A549 (cell line): ENCODE measurements at regions not wholly inside any gene's neighbourhood (a gene's known extent, or its start where the extent isn't known, plus 50 kb on each side); places are given as distances from the start of the nearest gene placed in this dataset.

Experiments used
- ATAC-seq, 2 experiments: fragments of 200-7000 bp in 1 of 2; fragments of >200 bp in 1 of 2; cut with Nextera tagmentation in 1 of 2; cut with Tn5 transposase in 1 of 2; 3 replicates each; pipeline versions ENCODE4 v1.8.0 to v1.9.1; 2018 to 2020; ENCODE audit warnings: mild to moderate bottlenecking in 1 of 2, moderate library complexity in 1 of 2
- CTCF ChIA-PET: fragments of 300-600 bp; sonication (Branson Sonifier 250); formaldehyde crosslinking; extraction: SDS; loops from one replicate; lab custom pipeline; 2021; ENCODE audit warnings: antibody characterized with exemption, inconsistent platforms; lab: Yijun Ruan, JAX
- POLR2A ChIA-PET: fragments of 350-600 bp; formaldehyde crosslinking; extraction: SDS; loops from one replicate; lab custom pipeline; 2021; ENCODE audit warnings: antibody characterized with exemption, inconsistent platforms; lab: Yijun Ruan, JAX
- DNase-seq, 2 experiments: peaks; one replicate each; pipeline versions ENCODE4 v3.0.0 to v3.0.0-alpha.2; 2011 to 2016; ENCODE audit warnings: low read depth in 1 of 2, low spot score in 1 of 2
- FAIRE-seq: peaks from 2 replicates; lab custom pipeline; 2011; peaks lifted over from hg19 to GRCh38; lab: Jason Lieb, UNC
- H3K27ac ChIP-seq, 2 experiments: fragments of >200 bp; sonication (Bioruptor Twin); formaldehyde crosslinking; 3 replicates each; pipeline ENCODE4 v1.5.1; 2016 to 2017
- H3K4me1 ChIP-seq: fragments of >200 bp; sonication (Bioruptor Twin); formaldehyde crosslinking; 3 replicates; pipeline ENCODE4 v1.6.1; 2016
- H3K4me2 ChIP-seq: fragments of >200 bp; sonication (Bioruptor Twin); formaldehyde crosslinking; 3 replicates; pipeline ENCODE4 v1.6.1; 2016
- H3K4me3 ChIP-seq: fragments of >200 bp; sonication (Bioruptor Twin); formaldehyde crosslinking; 3 replicates; pipeline ENCODE4 v1.5.1; 2016
- H3K9me3 ChIP-seq: fragments of >200 bp; sonication (Bioruptor Twin); formaldehyde crosslinking; 3 replicates; pipeline ENCODE4 v1.6.1; 2016
- CBX2 ChIP-seq: fragments of 200-600 bp; sonication (generic); IDR thresholded peaks from 2 replicates; pipeline ENCODE4 v1.6.1; 2016; ENCODE audit warnings: low read depth, mild to moderate bottlenecking, borderline replicate concordance
- CBX8 ChIP-seq: fragments of 200-600 bp; sonication (generic); IDR thresholded peaks from 2 replicates; pipeline ENCODE4 v1.6.1; 2016
- CHD4 ChIP-seq: fragments of 200-600 bp; sonication (generic); IDR thresholded peaks from 2 replicates; pipeline ENCODE4 v1.6.1; 2016; ENCODE audit warnings: antibody characterized with exemption, mild to moderate bottlenecking, borderline replicate concordance
- FOSB ChIP-seq: fragments of 250-450 bp; sonication (Bioruptor Pico); IDR thresholded peaks from 2 replicates; pipeline ENCODE4 v1.5.0; 2020; ENCODE audit warnings: mild to moderate bottlenecking, moderate library complexity
- FOXS1 ChIP-seq: fragments of 250-450 bp; sonication (Bioruptor Pico); IDR thresholded peaks from 2 replicates; pipeline ENCODE4 v1.5.0; 2020; ENCODE audit warnings: mild to moderate bottlenecking, moderate library complexity
- MAZ ChIP-seq: fragments of 150-350 bp; IDR thresholded peaks from 2 replicates; pipeline ENCODE4 v1.6.1; 2014; ENCODE audit warnings: antibody characterized with exemption, low read depth, low read length, borderline replicate concordance
- MYC ChIP-seq: IDR thresholded peaks from 2 replicates; pipeline ENCODE4 v1.6.1; 2012; ENCODE audit warnings: mild to moderate bottlenecking, inconsistent platforms, low read length, improper control_type of control experiment, borderline replicate concordance
- NFE2L2 ChIP-seq: fragments of 150-350 bp; conservative IDR thresholded peaks from 2 replicates; pipeline ENCODE4 v1.6.1; 2014; ENCODE audit warnings: low read length
- POLR2A ChIP-seq: IDR thresholded peaks from 2 replicates; pipeline ENCODE4 v1.6.1; 2012; ENCODE audit warnings: mild to moderate bottlenecking, low read length
- RAD21 ChIP-seq, 2 experiments: fragments of >200 bp in 1 of 2; sonication (Bioruptor Twin) in 1 of 2; formaldehyde crosslinking in 1 of 2; IDR thresholded peaks in 1 of 2; conservative IDR thresholded peaks in 1 of 2; 2 replicates in 1 of 2; 3 replicates in 1 of 2; pipeline ENCODE4 v1.6.1; 2012 to 2018; ENCODE audit warnings: inconsistent platforms in 1 of 2
- RARB ChIP-seq: fragments of 250-450 bp; sonication (Bioruptor Pico); IDR thresholded peaks from 2 replicates; pipeline ENCODE4 v1.8.0; 2021; ENCODE audit warnings: mild to moderate bottlenecking, moderate library complexity
- RCOR1 ChIP-seq: fragments of 150-350 bp; IDR thresholded peaks from 2 replicates; pipeline ENCODE4 v1.6.1; 2014; ENCODE audit warnings: antibody characterized with exemption, low read length, low read depth
- SMC3 ChIP-seq: fragments of >200 bp; sonication (Bioruptor Twin); formaldehyde crosslinking; IDR thresholded peaks from 3 replicates; pipeline ENCODE4 v1.6.1; 2018; ENCODE audit warnings: inconsistent platforms
- TFCP2L1 ChIP-seq: fragments of 250-450 bp; sonication (Bioruptor Pico); IDR thresholded peaks from 2 replicates; pipeline ENCODE4 v1.5.0; 2021; ENCODE audit warnings: mild to moderate bottlenecking
- ZNF302 ChIP-seq: fragments of 250-450 bp; sonication (Bioruptor Pico); IDR thresholded peaks from 2 replicates; pipeline ENCODE4 v1.9.0; 2021; ENCODE audit warnings: inconsistent platforms, mild to moderate bottlenecking, moderate library complexity
- WGBS: methylation state at CpG from one replicate; pipeline ENCODE4 v1.1.6; 2017; ENCODE audit errors: missing lambda C conversion rate; 5-methylcytosine and 5-hydroxymethylcytosine counted together
- TF ChIP-seq, protein P1 (sequence below): fragments of 250-450 bp; sonication (Bioruptor Pico); IDR thresholded peaks from 2 replicates; pipeline ENCODE4 v1.5.0; 2020; ENCODE audit warnings: low read depth, mild to moderate bottlenecking, moderate library complexity
- TF ChIP-seq, protein P2 (sequence below): IDR thresholded peaks from 2 replicates; pipeline ENCODE4 v1.6.1; 2012; ENCODE audit warnings: low read depth, borderline replicate concordance
- TF ChIP-seq, protein P3 (sequence below): fragments of >200 bp; sonication (Bioruptor Twin); formaldehyde crosslinking; IDR thresholded peaks from 3 replicates; pipeline ENCODE4 v1.5.1; 2016
- TF ChIP-seq, protein P4 (sequence below): IDR thresholded peaks from 2 replicates; pipeline ENCODE4 v1.6.1; 2012

DNA sequence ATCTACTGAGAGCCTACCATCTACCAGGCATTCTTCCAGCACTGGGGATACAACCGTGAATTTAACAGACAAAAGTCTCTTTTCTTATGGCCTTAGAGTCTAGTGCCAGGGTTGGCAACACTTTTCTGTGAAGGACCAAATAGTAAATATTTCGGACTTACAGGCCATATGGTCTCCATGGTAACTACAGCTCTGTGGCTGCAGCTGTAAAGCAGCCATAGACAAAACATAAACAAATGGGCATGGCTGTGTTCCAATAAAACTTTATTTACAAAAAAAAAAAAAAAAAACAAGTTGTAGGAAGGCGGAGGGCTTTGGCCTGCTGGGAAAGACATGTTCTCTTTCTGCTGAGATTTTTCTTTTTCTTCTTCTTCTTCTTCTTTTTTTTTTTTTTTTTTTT, 98.7 kb downstream of the ABCC12 start:
- no peak for ATAC-seq
- WGBS: 91% methylated on average over 3 of the region's 3 CpGs
- Histone ChIP-seq H3K4me1 (peaks cover 22% of the 10 kb centered on the region), H3K27ac (peak overlapping the region in 1 of 2 experiments; percentile 33; a peak in 1 of 6 replicates), H3K4me2 (no peak overlapping the region), H3K9me3 (no peaks in the 10 kb centered on the region), H3K4me3 (no peak overlapping the region)
- FAIRE-seq: no peak
- POLR2A ChIA-PET: interaction anchor here (0.7 kb wide), 1 partner anchor 606 kb away, joined by 9 read pairs; no protein-coding TSS in a partner anchor
- DNase-seq: no peak
- CTCF ChIA-PET: interaction anchor here (1.1 to 3.6 kb wide), 5 partner anchors 7 to 915 kb away, joined by 3 to 14 read pairs (median 5); partner anchors contain the start of genes ABCC12 and NETO2
- TF ChIP-seq RARB (CRISPR knock-in tag) (no peak), FOSB (CRISPR knock-in tag) (no peak), RCOR1 (no peak), FOXS1 (CRISPR knock-in tag) (no peak), TFCP2L1 (CRISPR knock-in tag) (no peak), CBX2 (no peak), CHD4 (no peak), RAD21 (conservative IDR thresholded peaks at IDR 0.05 in 1 of 2, IDR thresholded peaks at IDR 0.05 in 1 of 2) (no peak), NFE2L2 (no peak), MAZ (no peak), MYC (no peak), CBX8 (no peak), POLR2A (no peak), ZNF302 (CRISPR knock-in tag) (no peak)
- TF ChIP-seq, protein P1, sequence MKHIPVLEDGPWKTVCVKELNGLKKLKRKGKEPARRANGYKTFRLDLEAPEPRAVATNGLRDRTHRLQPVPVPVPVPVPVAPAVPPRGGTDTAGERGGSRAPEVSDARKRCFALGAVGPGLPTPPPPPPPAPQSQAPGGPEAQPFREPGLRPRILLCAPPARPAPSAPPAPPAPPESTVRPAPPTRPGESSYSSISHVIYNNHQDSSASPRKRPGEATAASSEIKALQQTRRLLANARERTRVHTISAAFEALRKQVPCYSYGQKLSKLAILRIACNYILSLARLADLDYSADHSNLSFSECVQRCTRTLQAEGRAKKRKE: no peak
- TF ChIP-seq, protein P2, sequence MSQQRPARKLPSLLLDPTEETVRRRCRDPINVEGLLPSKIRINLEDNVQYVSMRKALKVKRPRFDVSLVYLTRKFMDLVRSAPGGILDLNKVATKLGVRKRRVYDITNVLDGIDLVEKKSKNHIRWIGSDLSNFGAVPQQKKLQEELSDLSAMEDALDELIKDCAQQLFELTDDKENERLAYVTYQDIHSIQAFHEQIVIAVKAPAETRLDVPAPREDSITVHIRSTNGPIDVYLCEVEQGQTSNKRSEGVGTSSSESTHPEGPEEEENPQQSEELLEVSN: no peak
- TF ChIP-seq, all 56 proteins: peak for 0

DNA sequence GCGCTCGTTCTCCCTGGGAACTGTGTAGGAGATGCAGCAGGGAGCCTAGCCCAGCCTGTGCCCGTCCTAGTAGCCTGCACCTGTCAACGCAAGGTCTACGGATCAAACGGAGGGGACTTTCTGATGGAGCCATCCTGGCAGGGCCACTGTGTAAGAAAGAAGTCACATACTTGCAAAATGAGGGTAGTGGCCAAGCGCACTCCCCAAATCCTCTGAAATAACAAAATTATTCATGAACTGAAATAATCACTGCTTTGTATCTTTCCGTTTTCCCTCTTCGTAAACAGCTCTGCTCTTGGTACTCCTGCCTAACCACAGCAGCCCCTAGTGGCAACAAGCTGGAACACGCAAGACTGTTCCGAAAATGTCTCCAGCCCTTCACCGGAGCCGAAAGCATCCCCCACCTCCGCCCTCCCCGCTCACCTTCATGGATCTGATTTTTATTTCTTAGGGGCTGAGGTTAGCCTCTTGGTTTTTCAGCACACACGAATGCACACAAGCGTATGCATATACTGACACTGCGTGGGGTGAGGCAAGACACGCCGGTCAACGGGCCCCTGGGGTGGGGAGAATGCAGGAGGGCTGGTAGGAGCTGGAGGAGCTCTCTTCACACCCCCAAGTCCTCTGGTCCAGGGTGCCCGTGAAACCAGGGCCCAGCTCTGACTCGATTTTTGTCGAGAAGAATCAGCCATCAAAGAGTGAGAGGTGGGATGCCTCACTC, 100.8 kb downstream of the ABCC12 start:
- Histone ChIP-seq H3K9me3 (no peaks in the 10 kb centered on the region), H3K4me3 (no peak overlapping the region; the same call in 2 of the 3 replicates), H3K27ac (peak overlapping the region; percentile 41 to 47; a peak in 3 of 6 replicates), H3K4me2 (peak overlapping the region; percentile 55), H3K4me1 (peaks cover 22% of the 10 kb centered on the region)
- POLR2A ChIA-PET: no interaction called here
- DNase-seq (peak; percentile 30 to 66), FAIRE-seq (peak; percentile 36), ATAC-seq (peak; percentile 92)
- CTCF ChIA-PET: interaction anchor here (0.7 to 4.0 kb wide), 37 partner anchors 9 to 1017 kb away, joined by 3 to 27 read pairs (median 4); partner anchors contain the start of genes ABCC12 and NETO2
- WGBS: 46% methylated on average over 24 of the region's 24 CpGs
- TF ChIP-seq, protein P3, sequence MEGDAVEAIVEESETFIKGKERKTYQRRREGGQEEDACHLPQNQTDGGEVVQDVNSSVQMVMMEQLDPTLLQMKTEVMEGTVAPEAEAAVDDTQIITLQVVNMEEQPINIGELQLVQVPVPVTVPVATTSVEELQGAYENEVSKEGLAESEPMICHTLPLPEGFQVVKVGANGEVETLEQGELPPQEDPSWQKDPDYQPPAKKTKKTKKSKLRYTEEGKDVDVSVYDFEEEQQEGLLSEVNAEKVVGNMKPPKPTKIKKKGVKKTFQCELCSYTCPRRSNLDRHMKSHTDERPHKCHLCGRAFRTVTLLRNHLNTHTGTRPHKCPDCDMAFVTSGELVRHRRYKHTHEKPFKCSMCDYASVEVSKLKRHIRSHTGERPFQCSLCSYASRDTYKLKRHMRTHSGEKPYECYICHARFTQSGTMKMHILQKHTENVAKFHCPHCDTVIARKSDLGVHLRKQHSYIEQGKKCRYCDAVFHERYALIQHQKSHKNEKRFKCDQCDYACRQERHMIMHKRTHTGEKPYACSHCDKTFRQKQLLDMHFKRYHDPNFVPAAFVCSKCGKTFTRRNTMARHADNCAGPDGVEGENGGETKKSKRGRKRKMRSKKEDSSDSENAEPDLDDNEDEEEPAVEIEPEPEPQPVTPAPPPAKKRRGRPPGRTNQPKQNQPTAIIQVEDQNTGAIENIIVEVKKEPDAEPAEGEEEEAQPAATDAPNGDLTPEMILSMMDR: peak; percentile 76
- TF ChIP-seq, protein P4, sequence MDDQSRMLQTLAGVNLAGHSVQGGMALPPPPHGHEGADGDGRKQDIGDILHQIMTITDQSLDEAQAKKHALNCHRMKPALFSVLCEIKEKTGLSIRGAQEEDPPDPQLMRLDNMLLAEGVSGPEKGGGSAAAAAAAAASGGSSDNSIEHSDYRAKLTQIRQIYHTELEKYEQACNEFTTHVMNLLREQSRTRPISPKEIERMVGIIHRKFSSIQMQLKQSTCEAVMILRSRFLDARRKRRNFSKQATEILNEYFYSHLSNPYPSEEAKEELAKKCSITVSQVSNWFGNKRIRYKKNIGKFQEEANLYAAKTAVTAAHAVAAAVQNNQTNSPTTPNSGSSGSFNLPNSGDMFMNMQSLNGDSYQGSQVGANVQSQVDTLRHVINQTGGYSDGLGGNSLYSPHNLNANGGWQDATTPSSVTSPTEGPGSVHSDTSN: no peak
- peak; percentile 82 to 88 for TF ChIP-seq RAD21 (conservative IDR thresholded peaks at IDR 0.05 in 1 of 2, IDR thresholded peaks at IDR 0.05 in 1 of 2)
- peak; percentile 79 for TF ChIP-seq SMC3
